ENCODE measurements at regions not wholly inside any gene's neighbourhood (a gene's known extent, or its start where the extent isn't known, plus 50 kb on each side); places are given as distances from the start of the nearest gene placed in this dataset.

GRCh38 chr2:203803053-203803429 is 64.5 kb upstream of the CTLA4 start (continued):
- no peak for TF ChIP-seq PHF8 (conservative IDR thresholded peaks at IDR 0.05; ENCODE audit: low read depth, low read length)
- no peak for TF ChIP-seq SAP30 (IDR thresholded peaks at IDR 0.05; ENCODE audit: insufficient read depth, insufficient replicate concordance, low read length)
- TF ChIP-seq BRCA1 (IDR thresholded peaks at IDR 0.05; ENCODE audit: low read depth, low read length), result no peak
- TF ChIP-seq GABPA (IDR thresholded peaks at IDR 0.05; ENCODE audit: borderline replicate concordance, insufficient read depth, low read length), result no peak
- no peak for TF ChIP-seq KDM5A (IDR thresholded peaks at IDR 0.05; ENCODE audit: low read length)
- no peak for TF ChIP-seq GTF2F1 (IDR thresholded peaks at IDR 0.05; ENCODE audit: borderline replicate concordance, low read depth, low read length)

All from H1 (cell line).